ENCODE measurements at regions not wholly inside any gene's neighbourhood (a gene's known extent, or its start where the extent isn't known, plus 50 kb on each side); places are given as distances from the start of the nearest gene placed in this dataset.

DNA sequence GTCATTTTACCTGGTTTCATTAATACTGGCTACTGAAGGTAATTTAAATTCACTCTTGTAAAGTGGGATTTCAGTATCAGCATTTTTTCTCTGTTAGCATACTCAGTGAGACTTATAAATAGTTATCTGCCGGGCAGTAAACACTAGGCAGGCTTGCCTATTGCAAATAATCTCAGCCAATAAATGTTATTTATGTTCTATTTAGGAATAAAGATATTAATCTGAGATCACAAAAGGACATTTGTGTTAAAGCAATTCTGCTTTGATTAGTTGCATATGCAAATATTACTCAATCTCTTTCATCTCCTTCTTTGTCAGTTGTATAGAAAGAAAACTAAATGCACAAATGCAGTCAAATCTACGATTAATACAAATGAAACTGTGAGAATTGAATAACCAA lies 827.8 kb downstream of the TLE4 start:
- DNase-seq = no peak

DNA sequence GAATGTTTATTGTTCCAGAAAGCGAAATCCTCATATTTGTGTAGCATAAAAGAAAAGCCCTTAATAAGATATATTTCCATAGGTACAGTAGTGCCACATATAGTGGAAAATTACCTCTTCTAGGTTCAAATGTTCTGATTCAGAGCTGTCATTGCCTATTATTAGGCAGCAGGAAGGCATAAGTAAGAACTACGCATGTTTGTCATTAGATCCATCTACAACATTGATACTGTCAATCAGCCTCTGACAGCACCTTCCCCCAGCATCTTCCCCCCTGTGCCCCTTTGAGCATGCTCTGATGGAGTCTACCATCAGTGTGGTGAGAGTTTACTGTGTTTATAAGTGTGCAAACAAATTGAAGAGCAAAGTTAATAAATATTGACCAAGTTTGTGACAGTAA lies 816.1 kb downstream of the TLE4 start:
- DNase-seq = no peak

DNA sequence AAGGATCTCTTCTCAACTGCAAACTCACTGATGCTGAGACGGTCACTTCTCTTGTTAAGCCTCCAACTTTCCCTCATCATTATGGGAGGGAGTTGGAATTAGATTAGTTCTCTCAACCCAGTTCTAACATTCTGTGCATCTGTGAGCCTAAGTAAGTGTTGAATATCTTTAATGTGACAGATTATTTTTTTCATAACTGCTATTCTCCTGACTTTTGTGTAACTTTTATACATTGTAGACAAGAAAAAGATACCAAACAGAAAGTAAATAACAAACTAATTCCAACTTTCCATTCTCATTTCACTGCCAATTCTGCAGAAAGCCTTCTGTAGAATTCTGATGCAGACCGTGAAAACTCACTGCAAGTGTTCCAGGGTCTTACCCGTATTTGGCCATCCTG lies 813.5 kb downstream of the TLE4 start:
- no peak for DNase-seq

DNA sequence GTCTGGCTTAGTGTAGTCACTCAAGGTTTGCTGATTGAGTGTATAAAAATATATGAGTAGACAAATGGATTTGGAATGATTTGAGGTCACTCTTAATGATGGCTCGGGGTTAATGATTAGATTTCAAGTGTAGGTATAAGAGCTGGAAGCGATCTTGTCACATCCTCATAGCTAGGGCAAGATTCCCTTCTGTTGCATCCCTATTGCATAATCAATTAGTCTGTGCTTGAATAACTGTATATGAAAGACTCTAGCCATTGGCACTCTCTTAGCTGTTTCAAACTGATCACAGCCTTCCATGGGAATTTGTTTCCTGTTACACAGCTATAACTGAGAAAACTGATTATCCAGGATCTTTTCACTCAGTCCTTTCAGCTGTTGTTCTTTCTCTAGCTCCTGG lies 811.6 kb downstream of the TLE4 start:
- no peak for DNase-seq

DNA sequence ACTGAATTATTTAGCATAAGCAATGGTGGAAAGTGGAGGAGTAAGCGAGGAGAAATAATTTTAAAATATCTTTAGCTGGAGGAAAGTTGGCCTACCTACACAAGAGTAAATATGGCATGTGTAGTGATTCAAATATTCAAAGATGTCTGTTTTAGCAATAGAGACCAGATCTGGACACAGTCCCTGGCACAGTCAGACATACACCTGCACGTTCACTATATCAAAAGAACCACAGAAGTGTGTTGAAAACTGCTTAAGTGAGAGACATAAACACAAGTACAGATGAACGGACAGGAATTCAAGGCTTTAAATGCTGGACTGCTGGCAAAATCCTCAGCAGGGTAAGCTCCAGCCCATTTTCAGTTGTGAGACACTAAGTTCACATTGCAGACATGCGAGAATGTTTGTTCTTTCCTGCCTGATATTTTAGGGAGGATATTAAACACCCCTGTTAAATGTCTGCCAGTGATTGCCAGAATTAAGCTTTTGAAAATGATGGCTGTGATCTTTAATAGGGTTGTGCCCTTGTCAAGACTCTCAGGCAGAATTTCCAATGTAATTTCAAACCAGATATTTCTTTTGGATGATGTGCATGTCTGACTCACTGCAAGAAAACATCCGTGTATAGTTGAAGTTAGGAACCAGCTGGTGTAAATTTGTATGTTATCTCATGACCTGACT lies 810.6 kb downstream of the TLE4 start:
- DNase-seq = no peak

DNA sequence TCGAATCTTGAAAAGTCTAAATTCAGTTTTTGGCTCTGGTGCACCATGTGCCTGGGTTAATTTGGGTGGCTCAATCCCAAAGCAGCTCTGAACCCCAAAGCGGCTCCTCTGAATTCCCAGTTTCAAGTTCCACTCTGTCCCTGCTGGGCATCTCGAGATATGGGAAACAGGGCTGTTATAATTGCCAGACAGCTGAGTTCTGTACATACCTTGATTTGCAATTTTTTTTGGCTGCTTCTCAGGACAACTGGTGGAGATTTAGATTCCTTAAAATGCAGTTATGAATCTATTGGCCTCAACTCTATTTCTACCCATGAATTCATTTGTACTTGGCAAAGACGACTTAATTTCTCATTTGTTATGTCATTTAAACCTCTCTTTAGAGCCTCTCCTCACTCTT lies 808.5 kb downstream of the TLE4 start:
- no peak for DNase-seq

DNA sequence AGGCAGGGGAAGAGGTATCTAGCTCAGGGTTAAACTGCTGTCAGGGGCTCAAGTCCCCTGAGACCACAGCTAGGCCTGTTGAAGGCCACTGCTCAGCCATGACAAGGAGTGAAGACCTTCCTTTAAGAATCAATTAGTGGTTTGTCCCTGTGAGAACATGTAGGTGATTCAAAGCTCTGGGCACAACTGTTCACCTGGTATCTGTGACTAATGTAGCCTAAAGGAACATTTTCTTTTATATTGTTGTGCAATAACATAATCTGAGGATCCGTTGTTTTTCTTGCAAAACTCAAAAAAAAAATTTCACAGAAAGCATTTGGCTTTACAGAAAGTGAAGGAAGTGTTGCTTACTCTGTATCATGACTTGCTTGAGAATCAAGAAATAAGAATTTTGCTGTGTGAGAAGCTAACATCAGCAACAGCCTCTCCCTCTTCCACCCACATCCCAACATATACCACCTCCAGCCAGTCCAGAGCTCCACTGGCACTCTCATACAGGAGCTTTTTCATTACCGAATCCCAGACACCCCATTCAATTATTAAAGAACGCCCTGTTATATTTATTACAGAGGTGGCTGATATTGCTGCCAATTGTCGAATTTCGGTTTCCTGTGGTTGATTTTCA lies 807.0 kb downstream of the TLE4 start:
- no peak for DNase-seq

DNA sequence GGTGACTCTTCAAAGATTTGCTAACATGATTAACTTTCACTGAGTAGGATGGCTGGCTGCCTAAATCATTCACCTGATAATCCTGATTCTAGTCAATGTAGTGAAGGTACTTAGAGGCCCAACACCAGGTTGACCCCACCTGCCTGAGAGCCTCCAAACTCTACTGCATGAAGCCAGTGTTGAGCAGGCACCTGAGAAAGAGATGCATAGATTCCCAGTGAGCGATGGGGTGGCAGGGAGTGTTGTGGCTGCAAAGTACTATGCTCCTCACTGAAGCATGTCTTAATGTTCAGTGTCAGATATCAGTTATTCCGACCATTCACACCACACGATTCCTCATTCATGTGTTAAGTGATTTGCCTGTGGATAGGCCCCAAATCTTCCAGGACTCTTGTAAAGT lies 804.4 kb downstream of the TLE4 start:
- no peak for DNase-seq

DNA sequence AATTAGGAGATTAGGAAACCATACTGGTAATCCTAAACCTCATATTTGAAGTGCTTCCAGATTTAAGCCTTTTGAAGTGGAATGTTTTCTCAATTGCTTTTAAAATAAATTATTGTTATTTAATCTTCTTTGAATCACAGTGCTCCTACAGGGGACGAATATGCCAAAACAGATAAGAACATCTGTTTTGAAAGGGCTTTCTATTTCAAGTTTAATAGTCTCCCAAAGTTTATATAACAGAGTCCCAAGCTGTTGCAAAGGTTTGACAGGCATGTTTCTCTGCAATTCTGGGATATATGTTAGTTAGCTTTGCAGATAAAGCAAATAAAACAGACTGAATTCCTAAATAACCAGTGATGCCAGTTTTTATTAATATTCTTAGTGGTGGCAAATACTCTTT lies 803.7 kb downstream of the TLE4 start:
- no peak for DNase-seq

DNA sequence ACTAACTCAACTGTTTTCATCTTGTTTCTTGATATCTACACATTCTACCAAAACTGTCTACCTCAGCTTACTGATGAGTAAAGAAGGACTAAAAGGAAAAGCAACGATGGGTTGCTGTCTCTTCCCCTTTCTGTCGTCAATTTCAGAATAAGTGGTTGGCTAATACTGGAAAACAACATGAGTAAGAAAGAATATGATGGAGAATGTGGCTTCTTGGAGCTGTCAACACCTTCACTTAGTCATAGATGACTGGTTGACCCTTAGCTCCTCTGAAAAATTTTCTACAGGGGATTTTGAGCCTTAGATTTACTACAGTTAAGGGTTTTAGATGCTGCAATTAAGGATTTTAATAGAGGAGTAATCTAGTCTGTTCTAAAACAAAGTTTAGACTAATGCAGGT lies 797.9 kb downstream of the TLE4 start:
- no peak for DNase-seq

DNA sequence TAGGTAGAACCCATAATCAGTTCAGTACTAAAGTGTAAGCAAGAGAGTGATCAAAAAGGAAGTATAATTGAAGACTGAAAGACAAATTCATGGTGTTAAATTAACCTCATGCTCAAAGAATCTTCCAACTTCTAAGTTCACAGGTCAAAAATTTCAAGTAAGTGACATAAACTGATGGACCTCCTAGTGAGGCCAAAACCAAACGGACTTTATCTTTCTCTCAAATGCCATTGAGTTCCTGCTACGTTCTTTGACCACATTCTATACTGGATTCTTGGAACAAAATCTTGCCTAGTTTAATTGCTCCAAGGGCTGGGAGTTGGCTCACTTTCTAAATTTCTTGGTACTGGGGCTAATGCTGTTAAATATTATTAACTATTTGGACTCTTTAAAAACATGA lies 794.9 kb downstream of the TLE4 start:
- DNase-seq = no peak

DNA sequence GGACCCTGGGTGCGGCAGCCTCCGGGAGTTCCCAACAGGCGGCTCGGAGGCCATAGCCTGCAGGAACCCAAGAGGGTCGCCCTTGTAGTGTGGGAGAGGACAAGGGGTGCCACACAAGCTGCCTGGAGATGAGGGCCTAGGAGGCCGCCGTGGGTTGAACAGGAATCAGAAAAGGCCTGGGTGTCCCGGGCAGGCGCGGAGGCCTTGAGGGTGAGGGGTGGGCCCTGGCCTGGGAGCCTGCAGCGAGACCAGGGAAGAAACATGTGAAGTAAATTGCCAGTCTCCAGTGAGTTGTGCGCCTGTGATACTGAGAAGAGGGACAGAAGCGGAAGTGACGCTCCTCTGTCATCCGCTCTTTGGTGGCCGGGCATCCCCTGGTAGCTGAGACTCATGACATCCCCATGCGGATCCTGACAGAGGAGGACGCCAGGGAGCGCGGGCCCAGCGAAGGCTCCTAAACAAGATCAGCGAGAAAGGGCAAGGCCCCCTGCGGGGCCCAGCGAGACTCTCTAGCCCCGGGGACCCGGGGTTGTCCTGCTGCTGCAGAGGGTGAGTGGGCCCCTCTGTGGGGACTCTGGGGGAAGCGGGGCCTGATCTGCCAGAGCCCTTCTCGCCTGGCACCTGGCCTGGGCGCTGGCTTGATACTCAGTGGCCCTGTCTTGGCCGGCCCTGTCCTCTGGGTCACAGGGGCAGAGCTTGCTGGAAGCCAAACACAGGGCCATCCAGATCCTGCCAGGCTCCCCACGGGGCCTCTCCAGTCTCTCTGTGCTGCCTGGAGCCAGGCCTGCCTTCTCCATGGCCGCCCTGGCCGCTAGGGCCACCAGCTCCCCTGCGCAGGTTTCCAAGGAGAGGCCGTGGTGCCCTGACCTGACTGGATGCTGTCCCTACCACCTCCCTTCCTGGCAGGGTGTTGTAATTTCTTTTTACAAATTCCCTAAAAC lies 788.4 kb downstream of the TLE4 start:
- no peak for DNase-seq

DNA sequence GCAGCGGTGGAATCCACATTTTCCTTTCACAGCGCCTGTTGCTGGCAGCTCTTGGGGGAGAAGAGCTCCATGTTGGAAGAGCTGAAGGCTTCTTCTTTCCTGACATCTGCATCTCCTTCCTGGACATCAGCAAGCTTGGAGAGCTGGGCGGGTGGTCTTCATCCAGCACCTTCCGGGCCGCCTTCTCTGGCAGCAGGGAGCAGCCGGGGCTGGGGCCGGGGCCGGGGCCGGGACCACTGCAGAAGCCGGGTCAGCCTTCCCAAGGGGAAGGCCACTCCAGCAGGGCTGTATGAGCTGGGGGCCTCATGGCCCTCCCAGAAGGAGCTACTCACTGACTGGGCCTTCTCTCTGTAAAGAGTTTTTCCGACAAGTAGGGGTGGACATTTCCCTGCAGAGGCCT lies 787.5 kb downstream of the TLE4 start:
- DNase-seq = no peak

DNA sequence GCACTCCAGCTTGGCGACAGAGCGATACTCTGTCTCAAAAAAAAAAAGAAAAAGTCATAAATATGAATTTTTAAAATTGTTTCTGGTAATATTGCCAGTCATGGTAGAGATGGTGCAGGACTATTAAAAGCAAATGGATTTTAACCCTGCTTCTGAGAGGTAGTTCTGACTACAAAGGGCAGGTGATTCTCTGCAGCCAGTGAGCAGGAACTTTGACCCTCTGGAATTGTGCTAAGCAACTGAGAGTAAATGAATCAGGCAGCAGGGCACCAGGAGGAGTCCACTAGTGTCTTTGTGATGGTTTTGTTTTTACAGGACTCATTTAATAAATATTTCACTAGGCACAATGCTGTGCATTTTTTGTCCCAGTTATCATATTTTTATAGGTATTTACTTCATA lies 781.2 kb downstream of the TLE4 start:
- no peak for DNase-seq

DNA sequence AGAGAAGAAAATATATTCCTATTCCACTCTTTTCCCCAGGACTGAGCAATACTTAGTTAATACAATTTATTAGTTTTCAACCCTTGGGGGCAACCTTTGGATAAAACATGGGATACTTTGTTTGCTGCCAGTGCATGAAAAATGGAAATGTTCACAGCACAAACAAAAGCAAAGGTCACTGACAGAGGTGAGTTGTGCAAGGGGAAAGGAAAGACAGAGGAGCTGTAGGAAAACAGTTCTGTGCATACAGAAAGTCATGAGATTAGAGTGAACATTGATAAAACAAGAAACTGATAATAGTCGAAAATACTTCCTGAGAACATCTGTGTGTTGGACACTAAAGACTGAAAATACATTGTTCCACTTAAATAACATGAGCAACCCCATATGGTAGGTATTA lies 779.8 kb downstream of the TLE4 start:
- no peak for DNase-seq

DNA sequence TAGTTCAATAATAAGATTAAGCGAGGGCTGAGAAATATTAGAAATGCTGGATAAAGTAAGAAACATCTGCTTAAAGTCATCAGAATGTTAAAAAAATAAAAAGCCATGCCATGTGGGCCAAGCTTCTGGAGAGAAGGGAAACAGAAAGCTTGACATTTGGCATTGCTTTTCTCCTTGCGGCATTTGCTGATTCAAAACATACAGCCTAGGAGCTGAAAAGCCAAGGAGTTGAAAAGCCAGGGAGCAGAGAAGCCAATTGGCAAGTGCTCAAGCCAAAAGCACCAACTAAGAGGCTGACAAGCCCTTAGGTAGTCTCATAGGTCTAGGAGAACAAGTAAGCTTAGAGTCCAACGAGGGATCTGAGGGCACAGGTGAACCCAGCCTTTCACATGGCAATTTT lies 754.3 kb downstream of the TLE4 start:
- no peak for DNase-seq

DNA sequence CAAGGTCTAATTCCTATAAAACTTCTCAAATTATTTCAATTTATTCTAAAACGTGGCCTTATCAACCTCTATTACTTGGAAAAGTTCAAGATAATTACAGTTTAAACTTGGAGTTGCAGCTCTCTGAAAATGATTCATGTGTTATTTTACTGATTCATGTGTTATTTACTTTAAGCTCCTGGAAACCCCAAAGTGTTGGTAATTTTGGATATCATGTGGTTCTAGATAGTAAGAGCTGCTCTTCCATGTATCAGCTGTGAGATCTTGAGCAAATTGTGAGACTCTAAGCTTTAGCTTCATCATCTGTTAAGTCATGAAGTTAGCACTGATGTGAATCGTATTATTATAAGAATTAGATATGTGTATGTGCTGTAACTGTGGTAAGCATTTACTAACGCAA lies 749.2 kb downstream of the TLE4 start:
- no peak for DNase-seq

DNA sequence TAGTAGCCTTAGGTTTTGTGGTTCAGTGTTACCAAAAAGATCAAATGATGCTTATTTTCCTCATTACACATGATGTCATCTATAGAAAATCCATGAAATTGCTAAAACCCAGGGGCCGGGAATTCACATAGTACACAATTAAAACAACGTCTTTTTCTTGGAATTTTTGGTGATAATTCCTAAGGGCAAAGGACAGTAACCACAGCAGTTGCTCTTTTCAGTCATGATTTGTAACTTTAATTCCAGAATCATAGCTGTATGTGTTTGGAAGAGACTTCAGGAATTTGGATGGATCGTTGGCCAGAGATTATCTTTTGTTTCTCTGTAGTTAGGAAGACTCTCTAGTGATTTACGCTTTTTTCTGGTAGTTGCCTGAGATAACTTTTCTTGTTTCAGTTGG lies 748.7 kb downstream of the TLE4 start:
- no peak for DNase-seq

DNA sequence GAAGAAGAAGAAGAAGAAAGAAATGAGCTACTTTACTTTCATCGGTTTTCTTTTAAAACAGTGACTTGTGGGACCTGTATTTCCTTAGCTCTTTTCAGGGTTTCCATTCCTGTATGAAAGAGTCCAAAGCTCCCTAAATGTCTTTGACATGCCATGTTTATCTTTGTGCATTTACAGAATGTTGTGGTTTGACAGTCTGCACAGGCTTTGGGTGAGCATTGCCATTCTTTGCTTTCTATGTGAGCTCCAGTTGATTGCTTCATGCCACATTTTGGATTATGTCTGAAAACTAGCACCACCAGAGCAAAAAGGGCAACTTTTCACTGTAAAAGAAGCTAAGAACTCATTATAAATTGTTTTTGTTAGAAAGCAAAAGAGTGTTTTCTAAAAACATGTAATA lies 733.4 kb downstream of the TLE4 start:
- no peak for DNase-seq

DNA sequence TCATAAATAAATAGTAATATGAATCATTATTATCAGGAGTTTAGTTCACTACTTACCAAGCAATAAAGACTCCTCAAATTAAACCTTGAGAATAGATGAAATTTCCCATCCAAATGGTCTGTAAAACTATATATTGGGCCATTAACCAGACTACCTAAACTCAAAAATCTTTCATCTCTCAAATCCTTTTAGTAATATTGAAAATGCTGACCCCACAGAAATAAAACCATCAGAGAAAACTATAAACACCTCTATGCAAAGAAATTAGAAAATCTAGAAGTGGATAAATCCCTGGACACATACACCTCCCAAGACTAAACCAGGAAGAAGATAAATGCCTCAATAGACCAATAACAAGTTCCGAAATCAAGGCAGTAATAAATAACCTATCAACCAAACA lies 723.2 kb downstream of the TLE4 start:
- DNase-seq = no peak

DNA sequence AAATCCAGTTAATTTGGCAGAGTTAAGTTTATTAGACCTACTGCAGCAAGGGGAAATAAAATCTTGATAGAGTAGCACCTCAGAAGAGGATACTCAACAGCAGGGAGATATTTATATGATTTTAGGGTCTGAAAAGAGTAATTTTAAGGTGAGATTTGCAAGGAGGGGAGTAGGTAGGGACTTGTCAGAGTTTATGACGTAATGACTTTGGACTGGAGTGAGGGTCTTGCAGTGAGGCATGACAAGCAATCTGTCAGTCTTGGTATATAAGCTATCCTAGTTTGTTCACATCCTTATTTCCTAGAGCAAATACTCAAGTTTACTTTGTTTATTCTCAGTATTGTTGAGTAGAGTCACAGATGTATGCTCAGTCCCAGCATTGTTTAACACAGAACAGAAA lies 722.6 kb downstream of the TLE4 start:
- DNase-seq = no peak

DNA sequence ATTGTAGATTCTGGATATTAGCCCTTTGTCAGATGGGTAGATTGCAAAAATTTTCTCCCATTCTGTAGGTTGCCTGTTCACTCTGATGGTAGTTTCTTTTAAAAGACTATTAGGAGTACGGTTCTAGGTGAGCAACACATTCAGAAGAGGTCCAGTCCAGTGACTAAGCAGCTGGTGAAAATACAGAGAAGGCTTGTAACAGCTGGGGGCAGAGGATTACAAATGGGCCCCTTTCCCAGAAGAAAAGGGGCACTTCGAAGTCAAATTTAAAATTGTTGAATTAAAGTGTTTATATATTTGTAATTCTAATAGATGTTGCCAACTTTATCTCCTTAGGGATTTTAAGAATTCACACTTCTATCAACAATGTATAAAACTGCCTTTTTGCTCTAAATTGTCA lies 720.5 kb downstream of the TLE4 start:
- no peak for DNase-seq

DNA sequence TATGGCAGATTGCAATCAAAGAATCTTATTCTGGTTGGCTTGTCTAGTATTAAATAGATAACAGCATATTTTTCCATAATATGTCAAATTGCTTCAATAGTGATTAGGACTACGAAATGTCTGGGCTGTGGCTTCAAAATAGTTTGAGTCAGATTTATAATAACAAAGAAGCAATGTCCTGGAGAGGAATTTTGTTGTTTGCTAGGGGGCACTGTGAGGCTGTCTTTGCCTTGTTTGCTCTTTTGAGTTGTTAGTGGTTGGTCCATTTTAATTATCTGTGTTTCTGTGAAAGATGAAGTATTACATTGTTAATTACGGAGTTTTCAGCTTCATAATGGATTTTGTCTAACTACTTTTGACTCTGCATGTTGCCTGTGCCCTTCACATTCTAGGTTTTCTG lies 713.6 kb downstream of the TLE4 start:
- DNase-seq = no peak

DNA sequence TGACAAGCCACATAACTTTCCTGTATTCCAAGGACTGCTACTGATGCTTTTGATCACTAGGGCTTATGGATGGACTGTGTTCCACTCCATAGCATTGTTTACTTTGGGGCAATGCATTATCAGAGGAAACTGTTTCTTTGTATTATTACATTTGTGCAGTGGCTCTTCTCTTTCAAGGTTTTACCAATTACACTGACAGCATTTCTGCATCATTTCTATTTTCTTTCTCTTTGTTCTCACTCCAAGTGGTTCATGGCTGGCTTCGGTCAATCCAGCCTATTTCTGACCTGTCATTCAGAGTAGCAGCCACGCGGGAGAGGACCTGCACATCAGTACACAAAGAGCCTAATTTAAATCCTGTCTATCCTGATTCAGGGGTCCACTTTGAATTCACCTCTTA lies 711.0 kb downstream of the TLE4 start:
- no peak for DNase-seq

Data from activated CD4-positive, alpha-beta T cell treated with anti-CD3 and anti-CD28 coated beads, Interleukin-2, Interleukin-6, amounts not matched to agents 100 ng/mL and 50 ng/mL, durations not matched to agents 16 hours and 8 hours (primary cell).